GM23248 (cell line): ENCODE measurements at regions not wholly inside any gene's neighbourhood (a gene's known extent, or its start where the extent isn't known, plus 50 kb on each side); places are given as distances from the start of the nearest gene placed in this dataset.

Experiments
- EZH2 ChIP-seq: fragments of 200-600 bp; sonication (generic); IDR thresholded peaks from 2 replicates; pipeline ENCODE4 v1.6.1; 2018; ENCODE audit warnings: antibody characterized with exemption, mild to moderate bottlenecking; ENCODE audit not compliant: insufficient read depth, poor library complexity, severe bottlenecking
- EZH2phosphoT487 ChIP-seq: fragments of 200-600 bp; sonication (generic); IDR thresholded peaks from 2 replicates; pipeline ENCODE4 v1.6.1; 2018; ENCODE audit warnings: antibody characterized with exemption, moderate library complexity, mild to moderate bottlenecking, low read depth; ENCODE audit not compliant: insufficient read depth

DNA sequence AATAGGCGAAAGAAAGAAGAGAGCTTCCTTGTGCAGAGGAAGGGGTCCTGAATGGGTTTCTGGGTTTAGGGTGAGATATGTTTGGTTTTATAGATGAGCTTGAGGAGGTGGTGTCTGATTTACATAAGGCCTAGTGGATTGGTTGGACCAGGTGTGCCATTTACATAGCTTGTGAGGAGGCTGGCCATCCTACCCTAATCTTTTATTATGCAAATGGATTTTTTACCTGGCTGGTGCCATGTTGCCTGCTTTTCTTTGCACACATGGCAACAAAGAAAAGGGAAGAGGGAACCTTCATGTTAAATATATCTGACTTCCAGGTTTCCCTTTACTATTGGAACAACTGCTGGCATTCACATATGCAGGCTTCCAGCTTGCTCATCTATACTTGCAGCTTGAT, 585.3 kb downstream of the PTPRU start:
- no peak for TF ChIP-seq EZH2
- no peak for TF ChIP-seq EZH2phosphoT487
